Loucy (cell line): ENCODE measurements at regions not wholly inside any gene's neighbourhood (a gene's known extent, or its start where the extent isn't known, plus 50 kb on each side); places are given as distances from the start of the nearest gene placed in this dataset.

Experiments used
- CTCF ChIP-seq: fragments of 200-600 bp; sonication (generic); conservative IDR thresholded peaks from 2 replicates; pipeline ENCODE4 v1.5.1; 2014; ENCODE audit warnings: mild to moderate bottlenecking, antibody characterized with exemption, low read length
- EZH2phosphoT487 ChIP-seq: fragments of 200-600 bp; IDR thresholded peaks from 2 replicates; pipeline ENCODE4 v1.6.1; 2018; ENCODE audit warnings: antibody characterized with exemption, mild to moderate bottlenecking, moderate library complexity, borderline replicate concordance

GRCh38 chr12:98172304-98172703 lies 343.1 kb upstream of the TMPO start:
- TF ChIP-seq CTCF = no peak
- TF ChIP-seq EZH2phosphoT487 = no peak
